HCT116 (cell line): ENCODE measurements at regions not wholly inside any gene's neighbourhood (a gene's known extent, or its start where the extent isn't known, plus 50 kb on each side); places are given as distances from the start of the nearest gene placed in this dataset.

Experiments
- CBX3 ChIP-seq: IDR thresholded peaks from 2 replicates; pipeline ENCODE4 v1.6.1; 2012; ENCODE audit warnings: low read depth
- CEBPB ChIP-seq: IDR thresholded peaks from 2 replicates; pipeline ENCODE4 v1.6.1; 2012; ENCODE audit warnings: low read depth
- CTCF ChIP-seq, 3 experiments: fragments of 200-600 bp in 1 of 3; sonication (generic) in 1 of 3; IDR thresholded peaks in 2 of 3; conservative IDR thresholded peaks in 1 of 3; 2 replicates each; pipeline ENCODE4 v1.5.1; 2012 to 2017; ENCODE audit warnings: low read depth in 2 of 3, low read length in 2 of 3, antibody characterized with exemption in 1 of 3, borderline replicate concordance in 1 of 3, control low read depth in 1 of 3, mild to moderate bottlenecking in 1 of 3, mixed read lengths in 1 of 3, mixed run types in 1 of 3, moderate library complexity in 1 of 3; ENCODE audit not compliant: insufficient read depth in 1 of 3
- EGR1 ChIP-seq: IDR thresholded peaks from 2 replicates; pipeline ENCODE4 v1.6.1; 2012; ENCODE audit warnings: low read depth
- EZH2 ChIP-seq: fragments of 200-600 bp; sonication (generic); IDR thresholded peaks from 2 replicates; pipeline ENCODE4 v1.6.1; 2017; ENCODE audit warnings: antibody characterized with exemption, mixed run types
- EZH2phosphoT487 ChIP-seq: fragments of 200-600 bp; IDR thresholded peaks from 2 replicates; pipeline ENCODE4 v1.6.1; 2018; ENCODE audit warnings: antibody characterized with exemption, borderline replicate concordance
- FOSL1 ChIP-seq: IDR thresholded peaks from 2 replicates; pipeline ENCODE4 v1.6.1; 2012; ENCODE audit warnings: low read depth
- JUND ChIP-seq: IDR thresholded peaks from 2 replicates; pipeline ENCODE4 v1.6.1; 2012
- POLR2A ChIP-seq: IDR thresholded peaks from 2 replicates; pipeline ENCODE4 v1.7.0; 2011; ENCODE audit warnings: borderline replicate concordance; ENCODE audit not compliant: insufficient read depth, insufficient read length; ENCODE audit errors: extremely low read depth
- POLR2AphosphoS5 ChIP-seq: IDR thresholded peaks from 2 replicates; pipeline ENCODE4 v1.6.1; 2011; ENCODE audit warnings: mild to moderate bottlenecking, low read depth, low read length, moderate library complexity
- RAD21 ChIP-seq: IDR thresholded peaks from 2 replicates; pipeline ENCODE4 v1.6.1; 2012; ENCODE audit warnings: low read depth, mild to moderate bottlenecking
- YY1 ChIP-seq: IDR thresholded peaks from 2 replicates; pipeline ENCODE4 v1.6.1; 2011; ENCODE audit warnings: low read length, low read depth, moderate library complexity, mild to moderate bottlenecking; ENCODE audit not compliant: insufficient replicate concordance; ENCODE audit errors: extremely low read depth
- ZBTB33 ChIP-seq: IDR thresholded peaks from 2 replicates; pipeline ENCODE4 v1.6.1; 2011; ENCODE audit warnings: mild to moderate bottlenecking, low read length, moderate library complexity; ENCODE audit not compliant: insufficient replicate concordance; ENCODE audit errors: extremely low read depth
- ZNF274 ChIP-seq: fragments of 200-500 bp; sonication (Bioruptor generic); IDR thresholded peaks from 2 replicates; pipeline ENCODE4 v1.6.1; 2014; ENCODE audit warnings: mild to moderate bottlenecking, low read depth, low read length, inconsistent platforms

- TF ChIP-seq CTCF (IDR thresholded peaks at IDR 0.05 in 2 of 3, conservative IDR thresholded peaks at IDR 0.05 in 1 of 3; ENCODE audit: borderline replicate concordance in 1 of 3, insufficient read depth in 1 of 3, low read depth in 2 of 3, low read length in 2 of 3) (no peak), POLR2A (no peak), EZH2 (no peak), CBX3 (no peak), POLR2AphosphoS5 (no peak), EGR1 (no peak), ZBTB33 (no peak), ZNF274 (no peak), JUND (no peak), RAD21 (no peak), CEBPB (no peak), FOSL1 (no peak), YY1 (no peak), EZH2phosphoT487 (no peak)
Observed at GRCh38 chr1:83631851-83632250, 367.1 kb downstream of the TTLL7 start.
